ENCODE measurements at regions not wholly inside any gene's neighbourhood (a gene's known extent, or its start where the extent isn't known, plus 50 kb on each side); places are given as distances from the start of the nearest gene placed in this dataset.

DNA sequence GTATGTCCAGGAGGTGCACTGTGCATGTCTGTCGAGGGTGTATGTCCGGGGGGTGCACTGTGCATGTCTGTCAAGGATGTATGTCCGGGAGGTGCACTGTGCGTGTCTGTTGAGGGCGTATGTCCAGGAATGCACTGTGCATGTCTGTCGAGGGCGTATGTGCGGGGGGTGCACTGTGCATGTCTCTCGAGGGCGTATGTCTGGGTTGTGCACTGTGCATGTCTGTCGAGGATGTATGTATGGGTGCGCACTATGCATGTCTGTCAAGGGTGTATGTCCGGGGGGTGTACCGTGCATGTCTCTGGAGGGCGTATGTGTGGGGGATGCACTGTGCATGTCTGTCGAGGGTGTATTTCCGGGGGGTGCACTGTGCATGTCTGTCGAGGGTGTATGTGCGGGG lies 249.3 kb upstream of the MYT1L start:
- TF ChIP-seq ZNF274 (IDR thresholded peaks at IDR 0.05; ENCODE audit: low read depth, low read length) (no peak), YY1 (IDR thresholded peaks at IDR 0.05; ENCODE audit: insufficient read depth, insufficient read length) (no peak), SUZ12 (IDR thresholded peaks at IDR 0.05; ENCODE audit: extremely low read depth, insufficient read depth, insufficient read length) (no peak)
- Histone ChIP-seq H3K4me3 (ENCODE audit: insufficient read length, low read depth) (no peak overlapping the region), H3K9ac (ENCODE audit: insufficient read length, low read depth) (no peak overlapping the region), H3K36me3 (ENCODE audit: insufficient read depth, insufficient read length, low read length) (no peaks in the 10 kb centered on the region), H3K4me1 (ENCODE audit: insufficient read depth, insufficient read length) (peaks cover 3% of the 10 kb centered on the region), H3K9me3 (ENCODE audit: insufficient read depth, low read length) (no peaks in the 10 kb centered on the region), H3K27me3 (ENCODE audit: insufficient read depth, insufficient read length) (no peaks in the 10 kb centered on the region)
- DNase-seq (ENCODE audit: low read depth, low spot score) = no peak

DNA sequence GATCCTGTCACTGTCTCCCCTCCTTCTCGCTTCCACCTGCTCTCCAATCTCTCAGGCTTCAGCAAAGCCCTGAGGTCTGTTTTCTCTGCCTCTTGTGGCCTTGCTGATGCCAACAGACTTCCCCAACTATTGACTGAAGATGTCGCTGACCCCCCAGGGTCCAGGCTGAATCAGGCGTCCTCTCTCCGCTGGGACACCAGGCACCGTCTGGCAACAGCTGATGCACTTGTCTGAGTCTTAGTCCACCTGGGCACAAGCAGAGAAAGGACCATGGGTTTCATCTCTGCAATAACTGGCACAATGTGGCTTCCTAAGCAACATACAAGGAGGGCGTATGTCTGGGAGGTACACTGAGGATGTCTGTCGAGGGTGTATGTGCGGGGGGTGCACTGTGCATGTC lies 248.7 kb upstream of the MYT1L start:
- Histone ChIP-seq H3K9ac (ENCODE audit: insufficient read length, low read depth) (no peak overlapping the region), H3K27me3 (ENCODE audit: insufficient read depth, insufficient read length) (no peaks in the 10 kb centered on the region), H3K9me3 (ENCODE audit: insufficient read depth, low read length) (no peaks in the 10 kb centered on the region), H3K4me3 (ENCODE audit: insufficient read length, low read depth) (no peak overlapping the region), H3K4me1 (ENCODE audit: insufficient read depth, insufficient read length) (peaks cover 3% of the 10 kb centered on the region), H3K36me3 (ENCODE audit: insufficient read depth, insufficient read length, low read length) (no peaks in the 10 kb centered on the region)
- no peak for DNase-seq (ENCODE audit: low read depth, low spot score)
- TF ChIP-seq YY1 (IDR thresholded peaks at IDR 0.05; ENCODE audit: insufficient read depth, insufficient read length) (no peak), ZNF274 (IDR thresholded peaks at IDR 0.05; ENCODE audit: low read depth, low read length) (no peak), SUZ12 (IDR thresholded peaks at IDR 0.05; ENCODE audit: extremely low read depth, insufficient read depth, insufficient read length) (no peak)

DNA sequence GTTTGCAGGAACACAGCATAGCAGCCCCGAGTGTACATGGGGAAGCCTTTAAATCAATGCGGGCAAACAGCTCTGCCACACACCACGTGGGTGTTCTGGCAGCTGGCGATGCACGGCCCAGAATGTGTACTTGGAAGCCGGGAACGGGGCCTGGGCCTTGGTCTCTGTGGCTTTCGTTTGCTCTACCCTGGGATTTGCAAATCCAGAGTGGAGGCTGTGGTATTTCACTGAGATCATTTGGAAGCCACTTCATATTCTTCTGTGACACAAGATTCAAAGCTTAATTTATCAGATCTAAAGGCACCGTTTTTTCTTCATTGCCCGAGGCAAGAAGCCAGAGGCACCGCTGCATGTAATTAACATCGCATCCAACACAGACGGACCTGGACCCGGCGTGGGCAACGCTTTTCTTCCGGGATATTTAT lies 246.3 kb upstream of the MYT1L start:
- no peak for TF ChIP-seq YY1 (IDR thresholded peaks at IDR 0.05; ENCODE audit: insufficient read depth, insufficient read length)
- no peak for TF ChIP-seq ZNF274 (IDR thresholded peaks at IDR 0.05; ENCODE audit: low read depth, low read length)
- TF ChIP-seq SUZ12 (IDR thresholded peaks at IDR 0.05; ENCODE audit: extremely low read depth, insufficient read depth, insufficient read length) = no peak
- H3K36me3 ChIP-seq (ENCODE audit: insufficient read depth, insufficient read length, low read length) = no peaks in the 10 kb centered on the region
- DNase-seq (ENCODE audit: low read depth, low spot score) = no peak
- H3K27me3 ChIP-seq (ENCODE audit: insufficient read depth, insufficient read length) = no peaks in the 10 kb centered on the region
- H3K9ac ChIP-seq (ENCODE audit: insufficient read length, low read depth) = no peak overlapping the region
- no peak overlapping the region for H3K4me3 ChIP-seq (ENCODE audit: insufficient read length, low read depth)
- H3K4me1 ChIP-seq (ENCODE audit: insufficient read depth, insufficient read length) = no peaks in the 10 kb centered on the region
- H3K9me3 ChIP-seq (ENCODE audit: insufficient read depth, low read length) = peaks cover 8% of the 10 kb centered on the region; the same call in 1 of the 2 replicates

DNA sequence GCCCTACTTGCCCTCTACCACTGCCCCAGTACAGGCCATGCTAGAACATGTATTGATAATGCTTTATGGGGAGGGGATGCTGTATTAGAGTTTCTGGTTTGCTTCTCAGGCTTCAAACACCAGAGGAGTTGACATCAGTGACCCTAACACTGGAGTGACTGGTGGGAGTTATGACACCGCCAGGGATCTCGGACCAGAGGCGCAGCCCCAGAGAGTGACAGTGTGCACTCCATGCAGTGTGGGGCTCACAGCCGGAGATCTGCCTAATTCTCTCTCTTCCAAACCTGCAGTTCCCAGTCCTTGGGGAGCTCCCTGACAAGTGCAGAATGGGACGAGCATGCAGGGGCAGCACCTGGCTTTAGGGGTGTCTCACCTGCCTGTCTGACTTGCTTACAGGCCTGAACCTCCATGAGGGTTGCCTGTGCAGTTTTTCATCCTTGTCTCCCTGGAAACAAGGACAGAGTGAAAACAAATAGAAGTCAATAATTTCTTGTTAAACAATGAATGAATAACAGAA lies 244.9 kb upstream of the MYT1L start:
- TF ChIP-seq YY1 (IDR thresholded peaks at IDR 0.05; ENCODE audit: insufficient read depth, insufficient read length) = no peak
- no peak for TF ChIP-seq SUZ12 (IDR thresholded peaks at IDR 0.05; ENCODE audit: extremely low read depth, insufficient read depth, insufficient read length)
- no peak for TF ChIP-seq ZNF274 (IDR thresholded peaks at IDR 0.05; ENCODE audit: low read depth, low read length)
- DNase-seq (ENCODE audit: low read depth, low spot score) = no peak
- Histone ChIP-seq H3K9ac (ENCODE audit: insufficient read length, low read depth) (no peak overlapping the region), H3K27me3 (ENCODE audit: insufficient read depth, insufficient read length) (no peaks in the 10 kb centered on the region), H3K36me3 (ENCODE audit: insufficient read depth, insufficient read length, low read length) (no peaks in the 10 kb centered on the region), H3K4me1 (ENCODE audit: insufficient read depth, insufficient read length) (no peaks in the 10 kb centered on the region), H3K9me3 (ENCODE audit: insufficient read depth, low read length) (peaks cover 8% of the 10 kb centered on the region; the same call in 1 of the 2 replicates), H3K4me3 (ENCODE audit: insufficient read length, low read depth) (no peak overlapping the region)

DNA sequence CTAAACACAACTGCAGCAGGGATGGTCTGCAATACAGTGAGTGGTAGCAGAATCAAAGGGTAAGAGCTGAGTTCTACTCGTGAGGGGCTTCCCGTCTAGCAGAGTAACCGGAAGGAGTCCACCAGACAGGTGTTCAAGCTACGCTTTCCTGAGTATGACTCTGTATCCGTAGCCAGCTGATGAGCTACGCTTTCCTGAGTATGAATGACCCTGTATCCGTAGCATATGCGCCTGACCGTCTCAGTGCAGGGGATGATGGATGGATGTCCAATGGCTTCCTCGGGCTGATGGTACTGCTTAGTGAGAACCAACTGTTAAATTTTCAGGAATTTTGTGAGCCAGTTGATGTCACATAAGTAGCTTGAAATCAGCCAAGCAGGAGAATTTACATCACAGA lies 244.1 kb upstream of the MYT1L start:
- H3K9me3 ChIP-seq (ENCODE audit: insufficient read depth, low read length) = peaks cover 8% of the 10 kb centered on the region; the same call in 1 of the 2 replicates
- TF ChIP-seq YY1 (IDR thresholded peaks at IDR 0.05; ENCODE audit: insufficient read depth, insufficient read length) (no peak), ZNF274 (IDR thresholded peaks at IDR 0.05; ENCODE audit: low read depth, low read length) (no peak), SUZ12 (IDR thresholded peaks at IDR 0.05; ENCODE audit: extremely low read depth, insufficient read depth, insufficient read length) (no peak)
- no peaks in the 10 kb centered on the region for H3K27me3 ChIP-seq (ENCODE audit: insufficient read depth, insufficient read length)
- H3K4me1 ChIP-seq (ENCODE audit: insufficient read depth, insufficient read length) = no peaks in the 10 kb centered on the region
- no peak overlapping the region for H3K9ac ChIP-seq (ENCODE audit: insufficient read length, low read depth)
- H3K4me3 ChIP-seq (ENCODE audit: insufficient read length, low read depth) = no peak overlapping the region
- DNase-seq (ENCODE audit: low read depth, low spot score) = no peak
- H3K36me3 ChIP-seq (ENCODE audit: insufficient read depth, insufficient read length, low read length) = no peaks in the 10 kb centered on the region

DNA sequence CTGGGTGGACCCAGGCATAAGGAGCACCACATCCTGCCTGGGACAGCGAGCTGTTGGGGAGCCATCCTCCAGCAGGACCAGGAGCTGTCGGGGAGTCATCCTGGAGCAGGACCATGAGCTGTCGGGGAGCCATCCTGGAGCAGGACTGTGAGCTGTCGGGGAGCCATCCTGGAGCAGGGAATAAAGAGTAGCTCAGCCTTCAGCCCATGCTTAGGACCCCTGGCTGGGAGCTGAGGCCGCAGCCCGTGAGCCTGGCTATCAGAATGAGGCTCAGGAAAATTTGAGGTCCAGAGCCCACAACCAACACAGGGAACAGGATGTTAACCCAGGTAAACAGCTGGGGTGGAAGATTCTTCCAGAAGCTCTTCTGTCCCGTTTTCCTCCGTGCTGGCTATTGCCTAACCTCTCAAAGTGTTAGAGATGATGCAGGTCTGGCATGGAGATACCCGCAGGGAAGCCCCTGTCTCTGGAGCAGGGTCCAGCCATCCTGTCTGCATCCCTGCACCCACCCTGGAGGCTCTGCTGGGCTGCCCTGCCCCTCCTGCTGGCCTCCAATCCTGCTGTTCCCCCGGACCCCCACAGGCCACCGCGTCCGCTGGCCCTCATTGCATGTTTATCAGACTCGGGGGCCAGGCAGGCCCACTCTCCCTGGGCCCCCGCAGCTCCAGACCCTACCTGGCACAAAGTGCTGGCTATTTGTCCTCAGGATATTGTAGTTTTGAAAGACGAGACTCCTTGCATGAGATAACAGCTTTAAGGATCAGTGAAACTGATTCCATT lies 243.5 kb upstream of the MYT1L start:
- no peaks in the 10 kb centered on the region for H3K36me3 ChIP-seq (ENCODE audit: insufficient read depth, insufficient read length, low read length)
- no peaks in the 10 kb centered on the region for H3K27me3 ChIP-seq (ENCODE audit: insufficient read depth, insufficient read length)
- no peak overlapping the region for H3K4me3 ChIP-seq (ENCODE audit: insufficient read length, low read depth)
- H3K9me3 ChIP-seq (ENCODE audit: insufficient read depth, low read length) = peaks cover 8% of the 10 kb centered on the region; the same call in 1 of the 2 replicates
- H3K4me1 ChIP-seq (ENCODE audit: insufficient read depth, insufficient read length) = no peaks in the 10 kb centered on the region
- TF ChIP-seq SUZ12 (IDR thresholded peaks at IDR 0.05; ENCODE audit: extremely low read depth, insufficient read depth, insufficient read length) = no peak
- DNase-seq (ENCODE audit: low read depth, low spot score) = no peak
- no peak overlapping the region for H3K9ac ChIP-seq (ENCODE audit: insufficient read length, low read depth)

DNA sequence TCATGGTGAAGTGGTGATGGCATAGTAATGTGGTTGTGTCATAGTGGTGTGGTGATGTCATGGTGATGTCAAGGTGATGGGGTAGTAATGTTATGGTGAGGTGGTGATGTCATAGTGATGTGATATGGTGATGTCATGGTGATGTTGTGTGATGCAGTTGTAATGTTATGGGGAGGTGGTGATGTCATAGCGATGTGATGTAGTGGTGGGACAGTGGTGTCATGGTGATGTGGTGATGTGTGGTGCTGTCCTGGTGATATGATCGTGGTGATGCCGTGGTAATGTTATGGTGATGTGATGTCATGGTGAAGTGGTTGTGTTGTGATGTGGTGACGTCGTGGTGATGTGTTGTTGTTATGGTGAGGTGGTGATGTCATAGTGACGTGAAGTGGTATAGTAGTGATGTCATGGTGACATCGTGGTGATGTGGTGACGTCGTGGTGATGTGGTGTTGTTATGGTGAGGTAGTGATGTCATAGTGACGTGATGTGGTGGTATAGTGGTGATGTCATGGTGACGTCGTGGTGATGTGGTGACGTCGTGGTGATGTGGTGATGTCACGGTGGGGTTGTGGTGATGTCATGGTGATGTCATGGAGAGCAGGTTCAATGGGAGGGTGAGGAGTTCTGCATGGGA lies 242.7 kb upstream of the MYT1L start:
- DNase-seq (ENCODE audit: low read depth, low spot score) = no peak
- H3K27me3 ChIP-seq (ENCODE audit: insufficient read depth, insufficient read length) = no peaks in the 10 kb centered on the region

More for the DNA sequence above, 242.7 kb upstream of the MYT1L start:
- TF ChIP-seq YY1 (IDR thresholded peaks at IDR 0.05; ENCODE audit: insufficient read depth, insufficient read length) (no peak), ZNF274 (IDR thresholded peaks at IDR 0.05; ENCODE audit: low read depth, low read length) (no peak), SUZ12 (IDR thresholded peaks at IDR 0.05; ENCODE audit: extremely low read depth, insufficient read depth, insufficient read length) (no peak)
- Histone ChIP-seq H3K9me3 (ENCODE audit: insufficient read depth, low read length) (peaks cover 8% of the 10 kb centered on the region; the same call in 1 of the 2 replicates), H3K9ac (ENCODE audit: insufficient read length, low read depth) (no peak overlapping the region), H3K4me3 (ENCODE audit: insufficient read length, low read depth) (no peak overlapping the region), H3K36me3 (ENCODE audit: insufficient read depth, insufficient read length, low read length) (no peaks in the 10 kb centered on the region), H3K4me1 (ENCODE audit: insufficient read depth, insufficient read length) (no peaks in the 10 kb centered on the region)

Measured in NT2/D1 (cell line).